IgD-negative memory B cell (primary cell): ENCODE measurements at regions not wholly inside any gene's neighbourhood (a gene's known extent, or its start where the extent isn't known, plus 50 kb on each side); places are given as distances from the start of the nearest gene placed in this dataset.

ENCODE experiments used
- H3K27ac Mint-ChIP-seq, 3 donors: one replicate each; pipeline ENCODE4 v1.8.0; 2020 to 2022; ENCODE audit warnings: mild to moderate bottlenecking in 3 of 3, mixed read lengths in 3 of 3, moderate library complexity in 1 of 3
- H3K27me3 Mint-ChIP-seq: one replicate; pipeline ENCODE4 v1.8.0; 2021; ENCODE audit warnings: mixed read lengths
- H3K36me3 Mint-ChIP-seq: one replicate; pipeline ENCODE4 v1.8.0; 2020; ENCODE audit warnings: mild to moderate bottlenecking, mixed read lengths
- H3K4me1 Mint-ChIP-seq, 3 donors: one replicate each; pipeline ENCODE4 v1.8.0; 2020 to 2022; ENCODE audit warnings: mixed read lengths in 3 of 3, mild to moderate bottlenecking in 1 of 3
- H3K4me3 Mint-ChIP-seq, 4 donors: one replicate each; pipeline ENCODE4 v1.8.0; 2020 to 2022; ENCODE audit warnings: mild to moderate bottlenecking in 4 of 4, mixed read lengths in 4 of 4, moderate library complexity in 3 of 4
- H3K9me3 Mint-ChIP-seq, 3 donors: one replicate each; pipeline ENCODE4 v1.8.0; 2020 to 2021; ENCODE audit warnings: mixed read lengths in 3 of 3, mild to moderate bottlenecking in 1 of 3

DNA sequence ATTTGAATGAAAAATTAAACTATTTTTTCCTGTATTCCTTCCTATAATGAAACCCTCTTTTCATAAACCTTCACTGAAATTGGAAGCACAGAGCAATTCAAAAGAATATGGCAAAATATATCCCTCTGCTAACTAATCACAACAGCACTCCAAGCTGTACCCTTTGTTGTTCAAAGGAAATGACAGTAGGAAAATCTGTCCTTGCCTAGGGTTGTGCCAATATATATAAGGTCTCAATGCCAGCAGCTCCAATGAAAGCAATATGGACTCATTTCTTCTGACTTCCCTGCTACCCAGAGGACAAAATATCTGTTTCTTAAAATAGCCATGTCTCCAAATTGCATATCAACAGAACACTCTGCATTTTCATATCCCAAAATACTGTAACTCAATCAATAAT is 373.9 kb upstream of the MC4R start:
- H3K27me3 Mint-ChIP-seq: no peaks in the 10 kb centered on the region
- no peaks in the 10 kb centered on the region for H3K4me1 Mint-ChIP-seq
- H3K36me3 Mint-ChIP-seq: no peaks in the 10 kb centered on the region
- H3K27ac Mint-ChIP-seq: no peak overlapping the region
- no peak overlapping the region for H3K4me3 Mint-ChIP-seq
- H3K9me3 Mint-ChIP-seq: peaks cover 0 to 3% (median 0%) of the 10 kb centered on the region in 3 donors

DNA sequence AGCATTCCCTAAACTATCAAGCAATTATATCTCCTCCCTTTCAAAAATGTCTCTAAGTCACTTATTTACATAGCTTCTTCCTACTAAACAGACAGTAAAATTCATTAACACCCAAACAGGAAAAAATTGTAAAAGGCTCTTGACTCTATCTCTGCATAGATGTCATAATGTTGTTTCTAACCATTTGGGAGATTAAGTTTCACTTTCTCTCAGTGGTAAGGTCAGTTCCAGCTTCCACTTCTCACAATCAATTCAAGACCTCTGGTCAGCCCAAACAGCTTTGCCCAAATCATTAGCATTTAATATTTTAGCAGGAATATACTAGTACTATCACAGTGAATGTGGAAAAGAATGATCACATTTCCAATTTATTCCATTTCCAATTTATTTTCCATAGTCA is 374.3 kb upstream of the MC4R start:
- Mint-ChIP-seq H3K4me3 (no peak overlapping the region), H3K36me3 (no peaks in the 10 kb centered on the region), H3K27ac (no peak overlapping the region), H3K9me3 (peaks cover 0 to 3% (median 0%) of the 10 kb centered on the region in 3 donors), H3K4me1 (no peaks in the 10 kb centered on the region), H3K27me3 (no peaks in the 10 kb centered on the region)

DNA sequence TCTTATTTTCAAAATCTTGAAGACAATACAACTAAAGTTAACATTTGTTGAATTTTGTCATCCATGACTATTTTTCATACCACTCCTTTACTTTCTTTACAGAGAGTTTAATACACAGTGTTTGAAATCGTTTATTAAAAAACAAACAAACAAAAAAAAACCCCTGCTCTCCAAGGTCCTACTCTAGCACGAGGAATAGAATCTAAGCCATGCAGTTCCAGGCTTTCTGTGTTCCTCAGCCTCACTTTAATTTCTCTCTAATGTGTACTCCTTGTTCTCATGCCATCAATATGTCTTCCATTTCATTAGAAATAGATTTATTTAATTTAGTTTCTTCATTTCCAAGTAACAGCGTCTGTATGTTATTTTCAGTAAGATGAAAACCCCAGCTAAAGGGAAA is 381.2 kb upstream of the MC4R start:
- no peaks in the 10 kb centered on the region for H3K27me3 Mint-ChIP-seq
- no peak overlapping the region for H3K27ac Mint-ChIP-seq
- H3K36me3 Mint-ChIP-seq: no peaks in the 10 kb centered on the region
- H3K4me1 Mint-ChIP-seq: no peaks in the 10 kb centered on the region
- H3K9me3 Mint-ChIP-seq: peaks cover 0 to 5% (median 0%) of the 10 kb centered on the region in 3 donors
- no peak overlapping the region for H3K4me3 Mint-ChIP-seq

DNA sequence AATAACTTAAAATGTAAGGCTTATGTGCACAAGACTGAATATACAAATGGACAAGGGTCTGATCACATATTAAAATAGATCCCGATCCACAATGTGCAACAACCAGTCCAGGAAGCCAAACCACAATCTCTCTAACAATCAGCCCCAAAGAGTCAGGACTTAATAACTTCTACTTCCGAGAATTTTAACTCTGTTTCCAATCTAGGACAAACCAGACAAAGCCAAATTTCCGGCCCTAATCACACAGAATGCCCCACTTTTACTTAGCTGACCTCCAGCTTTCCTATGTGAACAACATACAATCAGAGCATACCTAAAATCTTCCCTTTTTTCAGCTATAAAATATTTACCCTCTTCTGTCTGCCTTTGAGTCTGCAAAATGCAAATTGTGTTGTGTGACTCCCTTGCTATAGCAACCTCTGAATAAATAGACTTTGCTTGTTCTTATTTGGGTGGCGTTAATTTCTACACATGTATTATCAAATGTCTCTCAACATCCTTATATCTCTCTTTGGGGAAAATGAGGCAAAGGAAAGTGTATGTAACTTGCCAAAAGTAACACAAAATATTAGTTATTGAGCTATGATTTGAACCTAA is 381.9 kb upstream of the MC4R start:
- H3K36me3 Mint-ChIP-seq: no peaks in the 10 kb centered on the region
- no peaks in the 10 kb centered on the region for H3K4me1 Mint-ChIP-seq
- no peak overlapping the region for H3K27ac Mint-ChIP-seq
- peaks cover 0 to 5% (median 0%) of the 10 kb centered on the region in 3 donors for H3K9me3 Mint-ChIP-seq
- H3K4me3 Mint-ChIP-seq: no peak overlapping the region
- no peaks in the 10 kb centered on the region for H3K27me3 Mint-ChIP-seq

DNA sequence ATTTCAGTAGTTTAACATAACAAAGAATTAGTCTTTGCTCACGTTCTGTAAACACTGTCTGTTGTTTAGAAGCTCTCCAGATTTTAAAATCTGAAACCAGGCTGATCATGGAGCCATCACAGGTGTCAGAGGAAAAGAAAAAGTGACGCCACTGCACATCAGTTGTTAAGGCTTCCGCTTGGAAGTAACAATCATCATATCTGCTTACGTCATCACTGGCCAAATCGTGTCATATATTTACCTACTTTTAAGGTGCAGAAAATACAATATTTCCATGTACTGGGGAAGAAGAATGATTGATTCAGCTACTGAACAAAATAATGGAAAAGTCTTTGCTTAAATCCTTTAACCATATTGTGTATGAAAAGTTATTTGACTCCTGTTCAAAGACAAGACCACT is 382.6 kb upstream of the MC4R start:
- Mint-ChIP-seq H3K4me3 (no peak overlapping the region), H3K9me3 (peaks cover 0 to 5% (median 0%) of the 10 kb centered on the region in 3 donors), H3K27ac (no peak overlapping the region), H3K36me3 (no peaks in the 10 kb centered on the region), H3K4me1 (no peaks in the 10 kb centered on the region), H3K27me3 (no peaks in the 10 kb centered on the region)

DNA sequence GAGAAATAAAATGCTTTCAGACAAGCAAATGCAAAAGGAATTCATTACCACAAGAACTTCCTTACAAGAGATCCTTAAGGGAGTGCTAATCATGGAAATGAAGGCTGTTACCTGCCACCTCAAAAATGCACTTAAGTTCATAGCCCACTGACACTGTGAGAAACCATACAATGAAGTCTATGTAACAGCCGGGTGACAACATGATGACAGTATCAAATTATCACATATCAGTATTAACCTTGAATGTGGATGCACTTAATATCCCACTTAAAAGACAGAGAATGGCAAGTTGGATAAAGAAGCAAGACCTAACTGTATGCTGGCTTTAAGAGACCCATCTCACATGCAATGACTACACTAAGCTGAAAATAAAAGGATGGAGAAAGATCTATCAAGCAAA is 403.4 kb upstream of the MC4R start:
- H3K9me3 Mint-ChIP-seq: peaks cover 3 to 12% (median 4%) of the 10 kb centered on the region in 3 donors
- H3K27me3 Mint-ChIP-seq: no peaks in the 10 kb centered on the region
- H3K4me3 Mint-ChIP-seq: no peak overlapping the region
- H3K4me1 Mint-ChIP-seq: no peaks in the 10 kb centered on the region
- H3K27ac Mint-ChIP-seq: no peak overlapping the region
- no peaks in the 10 kb centered on the region for H3K36me3 Mint-ChIP-seq

DNA sequence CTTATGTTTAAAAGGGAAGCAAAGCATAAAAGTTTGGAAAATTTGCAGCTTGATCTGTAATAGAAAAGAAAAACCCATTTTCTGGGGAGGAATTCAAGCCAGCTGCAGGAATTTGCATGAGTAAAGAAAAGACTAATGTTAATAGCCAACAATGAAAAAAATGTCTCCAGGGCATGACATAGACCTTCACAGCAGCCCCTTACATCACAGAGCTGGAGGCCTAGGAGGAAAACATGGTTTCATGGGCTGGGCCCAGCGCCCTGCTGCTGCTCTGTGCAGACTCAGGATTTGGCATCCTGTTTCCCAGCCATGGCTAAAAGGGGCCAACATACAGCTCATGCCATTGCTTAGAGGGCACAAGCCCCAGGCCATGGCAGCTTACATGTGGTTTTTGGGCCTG is 411.6 kb upstream of the MC4R start:
- Mint-ChIP-seq H3K36me3 (no peaks in the 10 kb centered on the region), H3K4me1 (no peaks in the 10 kb centered on the region), H3K27me3 (no peaks in the 10 kb centered on the region), H3K4me3 (no peak overlapping the region), H3K27ac (peak overlapping the region in 1 of 3 donors; percentile 39), H3K9me3 (peaks cover 0 to 2% (median 2%) of the 10 kb centered on the region in 3 donors)

DNA sequence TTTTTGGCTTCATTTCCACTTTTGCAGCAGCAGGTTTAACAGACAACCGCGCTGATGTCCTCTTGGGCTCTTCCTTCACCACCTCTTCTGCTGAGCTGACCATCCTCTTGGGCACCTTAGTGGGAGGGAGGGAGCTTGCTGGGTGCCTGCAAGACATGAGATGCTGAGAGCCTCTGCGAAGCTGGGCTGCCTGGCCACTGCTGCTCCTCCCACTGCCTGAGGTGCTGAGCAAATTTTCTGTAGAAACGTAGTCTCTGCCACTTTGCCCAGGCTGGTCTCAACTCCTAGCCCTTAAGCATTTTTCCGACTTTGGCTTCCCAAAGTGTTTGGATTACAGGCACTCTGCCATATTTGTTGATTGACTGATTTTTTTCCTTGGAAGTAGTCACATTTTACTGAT is 422.2 kb upstream of the MC4R start:
- no peak overlapping the region for H3K27ac Mint-ChIP-seq
- no peaks in the 10 kb centered on the region for H3K36me3 Mint-ChIP-seq
- H3K4me3 Mint-ChIP-seq: no peak overlapping the region
- no peaks in the 10 kb centered on the region for H3K4me1 Mint-ChIP-seq
- no peaks in the 10 kb centered on the region for H3K27me3 Mint-ChIP-seq
- peaks cover 2 to 6% (median 5%) of the 10 kb centered on the region in 3 donors for H3K9me3 Mint-ChIP-seq

DNA sequence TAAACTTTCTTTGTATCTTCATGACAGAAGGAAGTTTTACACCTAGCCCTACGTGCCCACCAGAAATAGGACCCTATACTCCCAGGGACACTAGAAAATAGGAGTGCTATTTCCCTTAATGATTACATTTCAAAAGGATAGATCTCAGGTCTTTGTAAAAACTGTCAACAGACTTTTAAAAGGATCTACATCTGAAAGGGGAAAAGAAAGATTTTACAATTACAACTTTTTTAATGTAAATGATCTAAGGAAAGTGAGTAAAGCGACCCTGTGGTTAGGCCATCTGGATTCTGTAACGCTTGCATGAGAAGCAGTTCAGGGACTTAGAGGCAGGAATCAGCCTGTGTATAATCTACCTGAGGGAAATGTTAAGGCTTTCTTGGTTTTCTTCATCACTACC is 431.8 kb upstream of the MC4R start:
- Mint-ChIP-seq H3K4me1 (no peaks in the 10 kb centered on the region), H3K27ac (no peak overlapping the region), H3K4me3 (no peak overlapping the region), H3K9me3 (peaks cover 0 to 5% (median 1%) of the 10 kb centered on the region in 3 donors), H3K36me3 (no peaks in the 10 kb centered on the region), H3K27me3 (no peaks in the 10 kb centered on the region)

DNA sequence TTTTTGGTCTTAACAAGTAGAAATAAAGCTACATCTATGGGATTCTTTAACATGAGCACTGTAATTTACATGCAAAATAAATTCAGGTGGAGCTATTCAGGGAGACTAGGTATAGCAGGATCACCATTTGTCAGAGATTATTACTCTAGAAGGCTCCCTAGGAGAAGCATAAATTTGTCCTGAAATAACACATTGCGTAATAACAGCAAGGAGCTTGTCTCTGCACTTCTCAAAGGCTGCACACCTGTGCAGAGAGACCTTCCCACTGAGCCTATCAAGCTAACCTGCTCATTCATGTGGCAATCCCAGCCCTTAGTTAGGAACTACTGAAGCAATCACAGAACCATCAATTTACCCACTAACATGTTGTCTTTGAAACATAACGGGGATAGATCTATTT is 437.4 kb upstream of the MC4R start:
- Mint-ChIP-seq H3K27me3 (no peaks in the 10 kb centered on the region), H3K27ac (no peak overlapping the region), H3K36me3 (no peaks in the 10 kb centered on the region), H3K4me1 (no peaks in the 10 kb centered on the region), H3K9me3 (peaks cover 0 to 8% (median 1%) of the 10 kb centered on the region in 3 donors), H3K4me3 (no peak overlapping the region)

DNA sequence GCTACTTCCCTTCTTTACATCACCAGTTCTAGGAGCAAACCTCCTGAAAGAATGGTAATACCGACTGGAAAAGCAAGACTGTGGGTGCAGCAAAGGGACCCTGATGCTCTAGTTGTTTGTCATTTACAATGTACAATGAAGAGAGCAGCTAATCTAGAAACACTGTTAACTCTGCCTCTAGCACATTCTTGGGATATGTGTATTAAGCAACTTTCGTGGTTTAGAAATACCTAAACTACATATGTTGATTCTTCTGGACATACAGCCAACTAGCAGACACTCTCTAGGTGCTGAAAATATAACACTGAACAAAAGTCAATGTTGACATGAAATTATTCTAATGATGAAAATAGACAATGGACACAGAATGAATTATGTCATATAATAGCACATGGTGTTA is 440.3 kb upstream of the MC4R start:
- peaks cover 0 to 14% (median 2%) of the 10 kb centered on the region in 3 donors for H3K9me3 Mint-ChIP-seq
- H3K27me3 Mint-ChIP-seq: no peaks in the 10 kb centered on the region
- no peak overlapping the region for H3K27ac Mint-ChIP-seq
- no peaks in the 10 kb centered on the region for H3K36me3 Mint-ChIP-seq
- H3K4me3 Mint-ChIP-seq: no peak overlapping the region
- H3K4me1 Mint-ChIP-seq: no peaks in the 10 kb centered on the region

DNA sequence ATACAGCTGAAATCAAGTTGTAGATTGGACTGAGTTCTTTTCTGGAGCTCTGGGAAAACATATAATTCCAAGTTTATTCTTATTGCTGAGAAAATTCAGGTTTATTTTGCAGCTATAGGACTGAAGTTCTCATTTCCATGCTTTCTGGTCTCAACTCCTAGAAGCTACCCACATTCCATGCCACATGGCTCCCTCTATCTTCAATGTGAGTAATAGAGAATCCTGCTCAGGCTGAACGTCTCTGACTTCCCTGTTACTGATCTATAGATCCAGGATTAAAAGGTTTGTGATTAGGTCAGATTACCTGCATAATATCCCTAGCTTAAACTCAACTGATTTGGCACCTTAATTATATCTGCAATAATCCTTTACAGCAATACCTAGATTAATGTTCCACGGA is 453.8 kb upstream of the MC4R start:
- H3K4me1 Mint-ChIP-seq: no peaks in the 10 kb centered on the region
- H3K9me3 Mint-ChIP-seq: peaks cover 0 to 2% (median 1%) of the 10 kb centered on the region in 3 donors
- H3K4me3 Mint-ChIP-seq: no peak overlapping the region
- H3K36me3 Mint-ChIP-seq: no peaks in the 10 kb centered on the region
- no peaks in the 10 kb centered on the region for H3K27me3 Mint-ChIP-seq
- H3K27ac Mint-ChIP-seq: no peak overlapping the region

DNA sequence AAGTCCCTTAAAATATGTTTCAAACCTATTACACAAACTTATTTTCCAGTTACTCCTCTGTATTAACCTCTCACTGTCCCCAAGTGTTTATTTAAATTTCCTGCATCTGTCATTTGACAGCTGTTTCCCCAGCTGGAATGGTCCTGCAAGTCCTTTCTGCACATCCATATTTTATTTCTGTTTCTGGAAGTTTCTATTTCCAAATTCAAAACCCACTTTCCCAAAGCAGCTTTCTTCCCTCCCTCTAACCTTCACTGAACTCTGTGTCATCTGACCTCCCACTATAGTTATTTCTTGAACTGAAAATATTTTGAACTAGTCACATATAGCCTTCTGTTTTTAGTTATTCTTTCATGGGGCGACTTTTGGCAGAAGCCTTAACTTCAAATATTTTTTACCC is 459.4 kb upstream of the MC4R start:
- no peaks in the 10 kb centered on the region for H3K27me3 Mint-ChIP-seq
- no peaks in the 10 kb centered on the region for H3K36me3 Mint-ChIP-seq
- no peak overlapping the region for H3K27ac Mint-ChIP-seq
- H3K4me1 Mint-ChIP-seq: no peaks in the 10 kb centered on the region
- peaks cover 1 to 3% (median 2%) of the 10 kb centered on the region in 3 donors for H3K9me3 Mint-ChIP-seq
- no peak overlapping the region for H3K4me3 Mint-ChIP-seq

DNA sequence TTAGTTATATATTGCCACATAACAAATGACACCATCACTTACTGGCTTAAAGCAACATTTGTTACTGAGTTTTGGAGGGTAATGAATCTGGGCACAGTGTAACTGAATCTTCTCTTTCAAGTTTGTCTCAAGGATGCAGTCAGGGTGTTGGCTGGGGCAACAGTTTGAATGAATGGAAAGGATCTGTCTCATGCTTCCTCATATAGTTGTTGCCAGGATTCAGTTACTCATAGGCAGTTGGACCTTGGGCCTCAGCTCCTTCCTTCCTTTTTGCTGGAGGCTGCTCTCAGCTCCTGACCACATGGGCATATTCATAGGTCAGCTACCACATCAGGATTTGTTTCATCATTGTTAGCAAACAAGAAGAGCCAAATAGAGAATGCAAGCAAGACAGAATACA is 466.1 kb upstream of the MC4R start:
- H3K27ac Mint-ChIP-seq: no peak overlapping the region
- H3K27me3 Mint-ChIP-seq: no peaks in the 10 kb centered on the region
- no peaks in the 10 kb centered on the region for H3K36me3 Mint-ChIP-seq
- H3K9me3 Mint-ChIP-seq: peaks cover under 1 to 6% (median 4%) of the 10 kb centered on the region in 3 donors
- H3K4me1 Mint-ChIP-seq: no peaks in the 10 kb centered on the region
- H3K4me3 Mint-ChIP-seq: no peak overlapping the region

DNA sequence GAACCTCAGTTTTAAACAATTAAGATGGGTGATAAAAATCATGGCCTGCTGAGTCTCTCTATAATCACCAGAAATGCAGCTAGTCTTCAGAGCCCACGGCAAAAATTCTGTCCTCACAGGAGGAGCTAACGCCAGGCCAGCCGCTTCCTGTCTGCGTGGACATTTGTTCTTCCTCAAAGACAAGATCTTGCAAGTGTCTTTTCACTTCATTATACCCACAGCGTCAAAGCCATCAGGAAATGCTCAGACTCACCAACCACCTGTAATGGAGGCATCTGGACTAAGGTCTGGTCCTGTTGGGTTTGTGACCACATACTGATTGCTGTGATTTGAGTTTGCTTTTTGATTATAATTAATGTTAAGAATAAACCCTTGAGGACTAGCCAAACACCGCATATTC is 473.8 kb upstream of the MC4R start:
- peaks cover 4 to 9% (median 4%) of the 10 kb centered on the region in 3 donors for H3K9me3 Mint-ChIP-seq
- no peaks in the 10 kb centered on the region for H3K36me3 Mint-ChIP-seq
- H3K27me3 Mint-ChIP-seq: no peaks in the 10 kb centered on the region
- peaks cover 0 to 1% (median 0%) of the 10 kb centered on the region in 3 donors for H3K4me1 Mint-ChIP-seq
- H3K4me3 Mint-ChIP-seq: peak overlapping the region in 1 of 4 donors; percentile 6
- no peak overlapping the region for H3K27ac Mint-ChIP-seq

DNA sequence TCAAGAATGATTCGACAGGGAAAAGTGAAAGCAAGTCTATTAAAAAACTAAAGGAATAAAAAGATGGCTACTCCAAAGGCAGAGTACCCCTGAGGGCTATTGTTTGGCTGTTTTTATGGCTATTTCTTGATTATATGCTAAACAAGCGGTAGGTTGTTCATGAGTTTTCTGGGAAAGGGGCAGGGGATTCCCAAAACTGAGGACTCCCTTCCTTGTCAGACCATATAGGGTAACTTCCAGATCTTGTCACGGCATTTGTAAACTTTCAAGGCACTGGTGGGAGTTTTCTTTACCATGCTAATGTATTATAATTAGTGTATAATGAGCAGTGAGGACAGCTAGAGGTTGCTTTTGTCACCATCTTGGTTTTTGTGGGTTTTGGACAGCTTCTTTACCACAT is 474.9 kb upstream of the MC4R start:
- Mint-ChIP-seq H3K4me3 (no peak overlapping the region), H3K4me1 (peaks cover 0 to 1% (median 0%) of the 10 kb centered on the region in 3 donors), H3K27ac (no peak overlapping the region), H3K9me3 (peaks cover 2 to 9% (median 4%) of the 10 kb centered on the region in 3 donors), H3K27me3 (no peaks in the 10 kb centered on the region), H3K36me3 (no peaks in the 10 kb centered on the region)
